SK-N-SH (cell line): ENCODE measurements at regions not wholly inside any gene's neighbourhood (a gene's known extent, or its start where the extent isn't known, plus 50 kb on each side); places are given as distances from the start of the nearest gene placed in this dataset.

Experiments used
- CTCF ChIA-PET: fragments of 300-600, 350-600 bp; formaldehyde crosslinking; extraction: SDS; loops from one replicate; lab custom pipeline; 2021; lab: Yijun Ruan, JAX
- POLR2A ChIA-PET: fragments of 350-600 bp; sonication (Branson Sonifier 250); formaldehyde crosslinking; extraction: SDS; loops from one replicate; lab custom pipeline; 2020; ENCODE audit warnings: antibody characterized with exemption, inconsistent platforms; lab: Yijun Ruan, JAX
- DNase-seq: peaks from one replicate; pipeline ENCODE4 v3.0.0; 2012
- H2AFZ ChIP-seq: fragments of 200-600 bp; sonication (generic); 2 replicates; pipeline ENCODE4 v1.8.1; 2016; ENCODE audit warnings: antibody characterized with exemption, mild to moderate bottlenecking, low read depth
- H3F3A ChIP-seq: fragments of 200-600 bp; sonication (generic); replicated peaks from 2 replicates; pipeline ENCODE3; 2016; ENCODE audit warnings: antibody characterized with exemption, mild to moderate bottlenecking; ENCODE audit not compliant: insufficient read depth
- H3K27ac ChIP-seq, 2 experiments: fragments of 200-500 bp in 1 of 2; fragments of 200-600 bp in 1 of 2; sonication (Bioruptor generic) in 1 of 2; sonication (generic), shearing (Covaris generic) in 1 of 2; 2 replicates each; pipeline versions ENCODE4 v1.5.1 to v1.6.1; 2014 to 2016; ENCODE audit warnings: low read depth in 2 of 2, inconsistent platforms in 1 of 2, low read length in 1 of 2, mild to moderate bottlenecking in 1 of 2, mixed read lengths in 1 of 2
- H3K27me3 ChIP-seq: fragments of 200-600 bp; sonication (generic), shearing (Covaris generic); 2 replicates; pipeline ENCODE4 v1.6.1; 2016; ENCODE audit warnings: mixed run types; ENCODE audit not compliant: insufficient read depth
- H3K36me3 ChIP-seq, 2 experiments: fragments of 200-500 bp in 1 of 2; fragments of 200-600 bp in 1 of 2; sonication (Bioruptor generic) in 1 of 2; sonication (generic) in 1 of 2; replicated peaks in 1 of 2; 2 replicates each; pipeline versions ENCODE3 to v1.5.1; 2014 to 2016; ENCODE audit warnings: low read length in 1 of 2, mild to moderate bottlenecking in 1 of 2; ENCODE audit not compliant: insufficient read depth in 2 of 2, control insufficient read depth in 1 of 2
- H3K4me1 ChIP-seq, 2 experiments: fragments of 200-500 bp in 1 of 2; fragments of 200-600 bp in 1 of 2; sonication (Bioruptor generic) in 1 of 2; sonication (generic), shearing (Covaris generic) in 1 of 2; 2 replicates each; pipeline versions ENCODE4 v1.5.1 to v1.6.1; 2014 to 2016; ENCODE audit warnings: low read depth in 1 of 2, low read length in 1 of 2, mixed run types in 1 of 2; ENCODE audit not compliant: insufficient read depth in 2 of 2, control insufficient read depth in 1 of 2
- H3K4me2 ChIP-seq: fragments of 200-600 bp; sonication (generic), shearing (Covaris generic); 2 replicates; pipeline ENCODE4 v1.6.1; 2017; ENCODE audit warnings: mixed run types
- H3K4me3 ChIP-seq, 2 experiments: fragments of 200-500 bp in 1 of 2; fragments of 200-600 bp in 1 of 2; sonication (Bioruptor generic) in 1 of 2; sonication (generic), shearing (Covaris generic) in 1 of 2; 2 replicates each; pipeline versions ENCODE4 v1.5.1 to v1.8.1; 2014 to 2016; ENCODE audit warnings: low read depth in 2 of 2, inconsistent platforms in 1 of 2, low read length in 1 of 2, mild to moderate bottlenecking in 1 of 2, mixed read lengths in 1 of 2, moderate library complexity in 1 of 2
- H3K79me2 ChIP-seq: fragments of 200-600 bp; sonication (generic); 2 replicates; pipeline ENCODE4 v1.8.1; 2017; ENCODE audit warnings: mild to moderate bottlenecking; ENCODE audit not compliant: insufficient read depth
- H3K9ac ChIP-seq: fragments of 200-600 bp; sonication (generic); 2 replicates; pipeline ENCODE4 v1.6.1; 2017; ENCODE audit warnings: mixed run types
- H3K9me2 ChIP-seq: fragments of 200-600 bp; sonication (generic); 2 replicates; pipeline ENCODE4 v1.6.1; 2017; ENCODE audit warnings: mixed run types
- H3K9me3 ChIP-seq: fragments of 200-600 bp; sonication (generic); 2 replicates; pipeline ENCODE4 v1.6.1; 2017; ENCODE audit warnings: mixed run types, mild to moderate bottlenecking, moderate library complexity
- H4K20me1 ChIP-seq: fragments of 200-600 bp; sonication (generic); 2 replicates; pipeline ENCODE4 v1.6.1; 2017; ENCODE audit warnings: mild to moderate bottlenecking, mixed run types; ENCODE audit not compliant: insufficient read depth
- CHD2 ChIP-seq: fragments of 150-350 bp; IDR thresholded peaks from 2 replicates; pipeline ENCODE4 v1.6.1; 2018; ENCODE audit warnings: low read length; ENCODE audit not compliant: partially characterized antibody
- ELF1 ChIP-seq: IDR thresholded peaks from 2 replicates; pipeline ENCODE4 v1.4.0; 2012
- EP300 ChIP-seq, 2 experiments: IDR thresholded peaks; 2 replicates each; pipeline versions ENCODE4 v1.4.0 to v1.6.1; 2012; ENCODE audit warnings: borderline replicate concordance in 1 of 2, low read depth in 1 of 2, low read length in 1 of 2
- FOXM1 ChIP-seq: IDR thresholded peaks from 2 replicates; pipeline ENCODE4 v1.4.0; 2012; ENCODE audit warnings: low read depth, mild to moderate bottlenecking
- NRF1 ChIP-seq: IDR thresholded peaks from 2 replicates; pipeline ENCODE4 v1.6.1; 2012; ENCODE audit warnings: low read depth, mild to moderate bottlenecking, low read length
- RFX5 ChIP-seq: IDR thresholded peaks from 2 replicates; pipeline ENCODE4 v1.6.1; 2012; ENCODE audit warnings: mild to moderate bottlenecking, improper control_type of control experiment, low read length
- SIN3A ChIP-seq: IDR thresholded peaks from 2 replicates; pipeline ENCODE4 v1.6.1; 2012; ENCODE audit warnings: low read depth, mild to moderate bottlenecking, low read length, moderate library complexity, borderline replicate concordance
- SMC3 ChIP-seq: IDR thresholded peaks from 2 replicates; pipeline ENCODE4 v1.6.1; 2012; ENCODE audit warnings: low read depth, low read length, improper control_type of control experiment
- TCF12 ChIP-seq: IDR thresholded peaks from 2 replicates; pipeline ENCODE4 v1.4.0; 2012
- USF2 ChIP-seq: fragments of 150-350 bp; IDR thresholded peaks from 2 replicates; pipeline ENCODE4 v1.6.1; 2017; ENCODE audit warnings: antibody characterized with exemption, low read length, low read depth, borderline replicate concordance
- WGBS: methylation state at CpG from one replicate; pipeline ENCODE4 v1.1.6; 2017; ENCODE audit warnings: low lambda C conversion rate; 5-methylcytosine and 5-hydroxymethylcytosine counted together
- TF ChIP-seq, protein P1 (sequence below): IDR thresholded peaks from 2 replicates; pipeline ENCODE4; 2012
- TF ChIP-seq, protein P2 (sequence below): fragments of 200-600 bp; sonication (generic); IDR thresholded peaks from 2 replicates; pipeline ENCODE4 v1.6.1; 2017; ENCODE audit warnings: antibody characterized with exemption, mild to moderate bottlenecking, moderate library complexity
- TF ChIP-seq, protein P3 (sequence below): IDR thresholded peaks from 2 replicates; pipeline ENCODE4 v1.4.0; 2012; ENCODE audit warnings: low read depth, borderline replicate concordance
- TF ChIP-seq, protein P4 (sequence below): fragments of 150-350 bp; IDR thresholded peaks from 2 replicates; pipeline ENCODE4 v1.6.1; 2016; ENCODE audit warnings: mild to moderate bottlenecking, low read depth, low read length

DNA sequence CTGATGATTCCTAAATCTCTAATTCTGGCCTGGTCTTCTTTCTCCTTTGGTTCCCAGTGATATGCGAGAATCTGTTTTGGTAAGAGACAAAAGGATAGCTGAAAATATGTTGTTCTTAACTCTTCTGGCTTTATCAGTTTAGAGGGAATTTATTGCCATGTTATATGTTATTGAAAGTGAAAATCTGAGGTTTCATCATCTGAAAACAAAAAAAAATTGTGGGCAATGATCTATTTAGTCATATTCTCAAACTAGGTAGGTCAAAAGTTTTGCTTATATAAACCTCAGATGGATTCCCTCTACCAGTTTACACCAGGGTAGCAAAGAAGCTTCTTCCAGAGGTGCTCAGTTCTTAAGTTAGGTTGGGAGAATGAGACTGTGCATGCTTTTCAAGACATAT is 103.6 kb downstream of the ITM2A start:
- POLR2A ChIA-PET: no interaction called here
- Histone ChIP-seq H3K27ac (no peak overlapping the region), H3K36me3 (no peaks in the 10 kb centered on the region), H3K4me3 (no peak overlapping the region), H3K27me3 (no peaks in the 10 kb centered on the region), H3K9me2 (no peaks in the 10 kb centered on the region), H2AFZ (no peak overlapping the region), H3K9ac (no peak overlapping the region), H3F3A (no peaks in the 10 kb centered on the region), H3K79me2 (no peaks in the 10 kb centered on the region), H3K4me1 (no peaks in the 10 kb centered on the region), H3K4me2 (no peak overlapping the region), H3K9me3 (no peaks in the 10 kb centered on the region), H4K20me1 (no peaks in the 10 kb centered on the region)
- CTCF ChIA-PET: no interaction called here
- TF ChIP-seq RFX5: no peak
- TF ChIP-seq EP300 (IDR thresholded peaks at IDR 0.05; ENCODE audit: borderline replicate concordance in 1 of 2, low read depth in 1 of 2, low read length in 1 of 2): no peak
- no peak for TF ChIP-seq TCF12
- TF ChIP-seq, protein P1, sequence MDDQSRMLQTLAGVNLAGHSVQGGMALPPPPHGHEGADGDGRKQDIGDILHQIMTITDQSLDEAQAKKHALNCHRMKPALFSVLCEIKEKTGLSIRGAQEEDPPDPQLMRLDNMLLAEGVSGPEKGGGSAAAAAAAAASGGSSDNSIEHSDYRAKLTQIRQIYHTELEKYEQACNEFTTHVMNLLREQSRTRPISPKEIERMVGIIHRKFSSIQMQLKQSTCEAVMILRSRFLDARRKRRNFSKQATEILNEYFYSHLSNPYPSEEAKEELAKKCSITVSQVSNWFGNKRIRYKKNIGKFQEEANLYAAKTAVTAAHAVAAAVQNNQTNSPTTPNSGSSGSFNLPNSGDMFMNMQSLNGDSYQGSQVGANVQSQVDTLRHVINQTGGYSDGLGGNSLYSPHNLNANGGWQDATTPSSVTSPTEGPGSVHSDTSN: no peak
- TF ChIP-seq NRF1: no peak
- TF ChIP-seq FOXM1: no peak
- no peak for TF ChIP-seq CHD2
- TF ChIP-seq ELF1: no peak
- TF ChIP-seq, protein P2, sequence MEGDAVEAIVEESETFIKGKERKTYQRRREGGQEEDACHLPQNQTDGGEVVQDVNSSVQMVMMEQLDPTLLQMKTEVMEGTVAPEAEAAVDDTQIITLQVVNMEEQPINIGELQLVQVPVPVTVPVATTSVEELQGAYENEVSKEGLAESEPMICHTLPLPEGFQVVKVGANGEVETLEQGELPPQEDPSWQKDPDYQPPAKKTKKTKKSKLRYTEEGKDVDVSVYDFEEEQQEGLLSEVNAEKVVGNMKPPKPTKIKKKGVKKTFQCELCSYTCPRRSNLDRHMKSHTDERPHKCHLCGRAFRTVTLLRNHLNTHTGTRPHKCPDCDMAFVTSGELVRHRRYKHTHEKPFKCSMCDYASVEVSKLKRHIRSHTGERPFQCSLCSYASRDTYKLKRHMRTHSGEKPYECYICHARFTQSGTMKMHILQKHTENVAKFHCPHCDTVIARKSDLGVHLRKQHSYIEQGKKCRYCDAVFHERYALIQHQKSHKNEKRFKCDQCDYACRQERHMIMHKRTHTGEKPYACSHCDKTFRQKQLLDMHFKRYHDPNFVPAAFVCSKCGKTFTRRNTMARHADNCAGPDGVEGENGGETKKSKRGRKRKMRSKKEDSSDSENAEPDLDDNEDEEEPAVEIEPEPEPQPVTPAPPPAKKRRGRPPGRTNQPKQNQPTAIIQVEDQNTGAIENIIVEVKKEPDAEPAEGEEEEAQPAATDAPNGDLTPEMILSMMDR: no peak
- TF ChIP-seq, protein P3, sequence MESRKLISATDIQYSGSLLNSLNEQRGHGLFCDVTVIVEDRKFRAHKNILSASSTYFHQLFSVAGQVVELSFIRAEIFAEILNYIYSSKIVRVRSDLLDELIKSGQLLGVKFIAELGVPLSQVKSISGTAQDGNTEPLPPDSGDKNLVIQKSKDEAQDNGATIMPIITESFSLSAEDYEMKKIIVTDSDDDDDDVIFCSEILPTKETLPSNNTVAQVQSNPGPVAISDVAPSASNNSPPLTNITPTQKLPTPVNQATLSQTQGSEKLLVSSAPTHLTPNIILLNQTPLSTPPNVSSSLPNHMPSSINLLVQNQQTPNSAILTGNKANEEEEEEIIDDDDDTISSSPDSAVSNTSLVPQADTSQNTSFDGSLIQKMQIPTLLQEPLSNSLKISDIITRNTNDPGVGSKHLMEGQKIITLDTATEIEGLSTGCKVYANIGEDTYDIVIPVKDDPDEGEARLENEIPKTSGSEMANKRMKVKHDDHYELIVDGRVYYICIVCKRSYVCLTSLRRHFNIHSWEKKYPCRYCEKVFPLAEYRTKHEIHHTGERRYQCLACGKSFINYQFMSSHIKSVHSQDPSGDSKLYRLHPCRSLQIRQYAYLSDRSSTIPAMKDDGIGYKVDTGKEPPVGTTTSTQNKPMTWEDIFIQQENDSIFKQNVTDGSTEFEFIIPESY: no peak
- TF ChIP-seq SIN3A: no peak
- TF ChIP-seq SMC3: no peak
- TF ChIP-seq, protein P4, sequence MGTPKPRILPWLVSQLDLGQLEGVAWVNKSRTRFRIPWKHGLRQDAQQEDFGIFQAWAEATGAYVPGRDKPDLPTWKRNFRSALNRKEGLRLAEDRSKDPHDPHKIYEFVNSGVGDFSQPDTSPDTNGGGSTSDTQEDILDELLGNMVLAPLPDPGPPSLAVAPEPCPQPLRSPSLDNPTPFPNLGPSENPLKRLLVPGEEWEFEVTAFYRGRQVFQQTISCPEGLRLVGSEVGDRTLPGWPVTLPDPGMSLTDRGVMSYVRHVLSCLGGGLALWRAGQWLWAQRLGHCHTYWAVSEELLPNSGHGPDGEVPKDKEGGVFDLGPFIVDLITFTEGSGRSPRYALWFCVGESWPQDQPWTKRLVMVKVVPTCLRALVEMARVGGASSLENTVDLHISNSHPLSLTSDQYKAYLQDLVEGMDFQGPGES: no peak
- no peak for TF ChIP-seq USF2
- no peak for DNase-seq
- 3% methylated on average over 1 of the region's 1 CpG for WGBS
